Natural killer cell (primary cell): ENCODE measurements at regions not wholly inside any gene's neighbourhood (a gene's known extent, or its start where the extent isn't known, plus 50 kb on each side); places are given as distances from the start of the nearest gene placed in this dataset.

Source experiments
- ATAC-seq, 3 donors: fragments of 150-1000 bp in 2 of 3; fragments of 200-7000 bp in 1 of 3; cut with Tn5 transposase; 1 replicate in 1 of 3; 2 replicates in 2 of 3; pipeline ENCODE4 v1.10.0; 2021; ENCODE audit warnings: mild to moderate bottlenecking in 2 of 3, moderate library complexity in 2 of 3
- DNase-seq, 2 donors: peaks; one replicate each; pipeline versions ENCODE4 v3.0.0 to v3.0.0-alpha.2; 2013 to 2021; ENCODE audit warnings: mixed read lengths in 1 of 2
- H3K27ac ChIP-seq: one replicate; pipeline ENCODE4 v1.5.1; 2013; ENCODE audit warnings: mild to moderate bottlenecking, low read length
- H3K27me3 ChIP-seq: one replicate; pipeline ENCODE4 v1.6.1; 2013; ENCODE audit warnings: low read length; ENCODE audit not compliant: control insufficient read depth, insufficient read depth
- H3K36me3 ChIP-seq: one replicate; pipeline ENCODE4 v1.6.1; 2013; ENCODE audit warnings: low read length; ENCODE audit not compliant: control insufficient read depth, insufficient read depth
- H3K4me1 ChIP-seq: one replicate; pipeline ENCODE4 v1.6.1; 2013; ENCODE audit warnings: low read length; ENCODE audit not compliant: control insufficient read depth, insufficient read depth
- H3K4me3 ChIP-seq: one replicate; pipeline ENCODE4 v1.5.1; 2013; ENCODE audit warnings: low read length
- H3K9me3 ChIP-seq: one replicate; pipeline ENCODE4 v1.6.1; 2013; ENCODE audit warnings: low read length; ENCODE audit not compliant: control insufficient read depth, insufficient read depth
- H3K27ac Mint-ChIP-seq, 2 donors: one replicate each; pipeline ENCODE4 v1.8.0; 2022; ENCODE audit warnings: mild to moderate bottlenecking in 2 of 2, mixed read lengths in 2 of 2, moderate library complexity in 1 of 2
- H3K27me3 Mint-ChIP-seq, 2 donors: one replicate each; pipeline ENCODE4 v1.8.0; 2022; ENCODE audit warnings: low read depth in 2 of 2, mixed read lengths in 2 of 2
- H3K36me3 Mint-ChIP-seq: one replicate; pipeline ENCODE4 v1.8.0; 2022; ENCODE audit warnings: mixed read lengths
- H3K4me1 Mint-ChIP-seq, 2 donors: one replicate each; pipeline ENCODE4 v1.8.0; 2022; ENCODE audit warnings: mixed read lengths in 2 of 2
- H3K4me3 Mint-ChIP-seq: one replicate; pipeline ENCODE4 v1.8.0; 2022; ENCODE audit warnings: mild to moderate bottlenecking, moderate library complexity, mixed read lengths
- H3K9me3 Mint-ChIP-seq, 2 donors: one replicate each; pipeline ENCODE4 v1.8.0; 2022; ENCODE audit warnings: mixed read lengths in 2 of 2
- WGBS: methylation state at CpG from one replicate; pipeline ENCODE4 v1.1.7; 2013; ENCODE audit warnings: missing lambda C conversion rate; ENCODE audit not compliant: insufficient coverage; 5-methylcytosine and 5-hydroxymethylcytosine counted together
- intact Hi-C: fragments of 100-400 bp; cut with micrococcal nuclease; formaldehyde crosslinking; loops from one replicate; pipeline ENCODE4 v1.14.2; 2022
- TF ChIP-seq, protein P1 (sequence below): fragments of 200-600 bp; IDR thresholded peaks from one replicate; pipeline ENCODE4 v1.8.0; 2022; ENCODE audit warnings: antibody characterized with exemption

DNA sequence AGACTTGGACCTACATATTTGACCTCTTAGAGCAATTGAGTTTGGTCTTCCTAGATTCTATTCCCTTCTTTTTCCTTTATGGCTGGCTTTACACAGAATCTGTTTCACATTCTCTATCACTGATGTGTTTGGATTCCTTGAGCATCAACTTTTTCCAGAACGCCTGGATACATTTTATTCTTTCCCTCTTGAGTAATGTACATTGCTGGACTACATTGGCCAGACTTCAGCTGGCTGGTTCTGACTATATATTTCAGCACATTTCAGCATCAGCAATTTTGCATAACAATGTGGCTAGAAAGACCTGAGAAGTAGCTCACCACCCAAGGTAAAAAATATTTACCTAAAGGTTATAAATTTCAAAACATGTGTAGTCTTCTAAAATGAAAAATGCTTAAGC, 2198.2 kb upstream of the RAG2 start:
- no peak for ATAC-seq
- H3K4me3 ChIP-seq, result no peak overlapping the region
- H3K36me3 ChIP-seq, result no peaks in the 10 kb centered on the region
- H3K27ac Mint-ChIP-seq, result no peak overlapping the region
- no peaks in the 10 kb centered on the region for H3K36me3 Mint-ChIP-seq
- H3K27me3 ChIP-seq, result no peaks in the 10 kb centered on the region
- no peaks in the 10 kb centered on the region for H3K9me3 ChIP-seq
- no peaks in the 10 kb centered on the region for H3K9me3 Mint-ChIP-seq
- DNase-seq, result no peak
- H3K4me1 ChIP-seq, result no peaks in the 10 kb centered on the region
- no peaks in the 10 kb centered on the region for H3K4me1 Mint-ChIP-seq
- H3K27me3 Mint-ChIP-seq, result no peaks in the 10 kb centered on the region
- intact Hi-C loops, result loop anchor here (10.0 kb wide), 1 partner anchor 579 kb away; no protein-coding TSS in a partner anchor
- H3K27ac ChIP-seq, result no peak overlapping the region
- H3K4me3 Mint-ChIP-seq, result no peak overlapping the region
- TF ChIP-seq, protein P1, sequence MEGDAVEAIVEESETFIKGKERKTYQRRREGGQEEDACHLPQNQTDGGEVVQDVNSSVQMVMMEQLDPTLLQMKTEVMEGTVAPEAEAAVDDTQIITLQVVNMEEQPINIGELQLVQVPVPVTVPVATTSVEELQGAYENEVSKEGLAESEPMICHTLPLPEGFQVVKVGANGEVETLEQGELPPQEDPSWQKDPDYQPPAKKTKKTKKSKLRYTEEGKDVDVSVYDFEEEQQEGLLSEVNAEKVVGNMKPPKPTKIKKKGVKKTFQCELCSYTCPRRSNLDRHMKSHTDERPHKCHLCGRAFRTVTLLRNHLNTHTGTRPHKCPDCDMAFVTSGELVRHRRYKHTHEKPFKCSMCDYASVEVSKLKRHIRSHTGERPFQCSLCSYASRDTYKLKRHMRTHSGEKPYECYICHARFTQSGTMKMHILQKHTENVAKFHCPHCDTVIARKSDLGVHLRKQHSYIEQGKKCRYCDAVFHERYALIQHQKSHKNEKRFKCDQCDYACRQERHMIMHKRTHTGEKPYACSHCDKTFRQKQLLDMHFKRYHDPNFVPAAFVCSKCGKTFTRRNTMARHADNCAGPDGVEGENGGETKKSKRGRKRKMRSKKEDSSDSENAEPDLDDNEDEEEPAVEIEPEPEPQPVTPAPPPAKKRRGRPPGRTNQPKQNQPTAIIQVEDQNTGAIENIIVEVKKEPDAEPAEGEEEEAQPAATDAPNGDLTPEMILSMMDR, result no peak
- 82% methylated on average over 1 of the region's 1 CpG for WGBS

DNA sequence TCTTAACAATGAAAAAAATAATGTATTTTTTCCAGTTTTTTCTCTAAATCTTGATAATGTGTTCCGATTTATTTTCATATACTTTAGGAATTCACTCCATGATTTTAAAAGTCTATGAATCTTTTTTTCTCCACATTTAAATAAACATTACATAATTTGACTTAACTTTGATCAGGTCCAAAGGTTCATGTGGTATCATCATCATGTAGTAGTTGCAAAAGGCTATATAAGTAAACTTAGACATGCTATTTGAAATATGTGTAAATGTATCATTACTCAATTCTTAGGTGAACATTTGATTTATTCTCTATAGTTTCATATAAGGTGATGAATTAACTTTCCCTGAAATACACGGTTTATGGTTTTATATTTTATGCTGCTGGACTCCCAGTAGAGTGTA, 2197.0 kb upstream of the RAG2 start:
- Mint-ChIP-seq H3K36me3 (no peaks in the 10 kb centered on the region), H3K27ac (no peak overlapping the region), H3K4me3 (no peak overlapping the region), H3K9me3 (no peaks in the 10 kb centered on the region), H3K4me1 (no peaks in the 10 kb centered on the region), H3K27me3 (no peaks in the 10 kb centered on the region)
- Histone ChIP-seq H3K36me3 (no peaks in the 10 kb centered on the region), H3K27ac (no peak overlapping the region), H3K4me1 (no peaks in the 10 kb centered on the region), H3K27me3 (no peaks in the 10 kb centered on the region), H3K4me3 (no peak overlapping the region), H3K9me3 (no peaks in the 10 kb centered on the region)
- TF ChIP-seq, protein P1, result no peak
- no CpG with 5 or more reads among the region's 2 CpGs for WGBS
- ATAC-seq, result no peak
- no peak for DNase-seq
- intact Hi-C loops, result loop anchor here (10.0 kb wide), 1 partner anchor 580 kb away; no protein-coding TSS in a partner anchor

DNA sequence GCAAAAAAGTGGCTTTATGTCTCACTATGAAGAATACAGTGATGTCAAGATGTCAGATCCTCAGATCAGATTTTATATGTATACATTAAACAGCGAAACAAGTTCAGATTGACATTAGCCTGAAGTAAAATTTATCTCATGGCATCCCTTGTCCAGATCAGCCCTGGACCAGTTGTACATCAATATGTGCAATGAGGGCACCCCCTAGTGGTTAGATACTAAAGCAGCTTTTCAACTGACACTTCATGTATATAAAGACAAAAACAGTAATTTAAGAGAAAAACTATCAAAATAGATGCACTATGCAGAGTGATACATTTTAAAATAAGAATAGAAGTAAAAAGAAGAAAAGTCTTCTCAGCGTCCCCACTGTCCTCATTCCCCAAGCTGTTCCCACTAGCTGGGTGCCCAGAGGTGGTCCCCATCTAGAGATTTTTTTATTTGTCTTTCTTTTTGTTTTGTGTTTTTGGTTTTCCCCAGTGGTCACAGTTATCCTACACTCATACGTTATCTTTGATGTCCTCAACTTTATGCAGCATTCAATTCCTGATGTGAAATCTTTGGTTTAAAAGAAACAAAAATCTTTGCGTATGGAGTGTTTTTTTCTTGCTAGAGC, 2193.4 kb upstream of the RAG2 start:
- H3K9me3 Mint-ChIP-seq, result no peaks in the 10 kb centered on the region
- TF ChIP-seq, protein P1, result peak; percentile 80
- DNase-seq, result peak in 1 of 2 donors; percentile 9
- H3K27me3 Mint-ChIP-seq, result no peaks in the 10 kb centered on the region
- H3K27ac Mint-ChIP-seq, result no peak overlapping the region
- no peak overlapping the region for H3K4me3 ChIP-seq
- no peaks in the 10 kb centered on the region for H3K4me1 ChIP-seq
- H3K4me3 Mint-ChIP-seq, result no peak overlapping the region
- 70% methylated on average over 1 of the region's 4 CpGs for WGBS
- no peaks in the 10 kb centered on the region for H3K36me3 ChIP-seq
- H3K27ac ChIP-seq, result no peak overlapping the region
- no peaks in the 10 kb centered on the region for H3K36me3 Mint-ChIP-seq
- H3K4me1 Mint-ChIP-seq, result no peaks in the 10 kb centered on the region
- ATAC-seq, result peak; percentile 71 to 85 (median 75)
- intact Hi-C loops, result loop anchor here (1.0 to 10.0 kb wide), 2 partner anchors 583 to 1342 kb away; no protein-coding TSS in a partner anchor
- no peaks in the 10 kb centered on the region for H3K27me3 ChIP-seq
- H3K9me3 ChIP-seq, result no peaks in the 10 kb centered on the region

DNA sequence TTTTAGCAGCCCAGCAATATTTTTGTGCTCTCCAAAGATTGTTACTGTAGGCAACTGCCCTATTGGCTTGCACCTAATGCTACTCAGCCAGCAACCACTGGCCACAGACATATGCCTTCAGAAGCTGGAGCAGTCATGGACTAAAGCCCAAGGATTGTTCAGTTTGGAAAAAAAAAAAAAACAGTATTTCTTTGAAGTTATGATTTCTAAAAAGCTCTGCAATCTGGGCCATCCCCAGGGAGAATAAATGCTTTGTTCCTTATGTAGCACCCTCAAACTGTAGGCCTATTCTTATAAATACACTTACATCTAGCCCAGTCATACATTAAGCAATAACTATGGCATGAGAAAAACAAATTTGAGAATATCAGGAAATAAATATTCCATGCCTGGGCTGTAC, 2190.5 kb upstream of the RAG2 start:
- H3K4me3 ChIP-seq, result no peak overlapping the region
- Mint-ChIP-seq H3K4me1 (no peaks in the 10 kb centered on the region), H3K9me3 (no peaks in the 10 kb centered on the region), H3K4me3 (no peak overlapping the region), H3K36me3 (no peaks in the 10 kb centered on the region), H3K27me3 (no peaks in the 10 kb centered on the region), H3K27ac (no peak overlapping the region)
- DNase-seq, result no peak
- no peaks in the 10 kb centered on the region for H3K4me1 ChIP-seq
- TF ChIP-seq, protein P1, result no peak
- no peaks in the 10 kb centered on the region for H3K36me3 ChIP-seq
- H3K27me3 ChIP-seq, result no peaks in the 10 kb centered on the region
- no peak overlapping the region for H3K27ac ChIP-seq
- ATAC-seq, result no peak
- H3K9me3 ChIP-seq, result no peaks in the 10 kb centered on the region
- intact Hi-C loops, result no loop called here
